ENCODE measurements at regions not wholly inside any gene's neighbourhood (a gene's known extent, or its start where the extent isn't known, plus 50 kb on each side); places are given as distances from the start of the nearest gene placed in this dataset.

GRCh38 chr12:91441246-91441645 lies 258.6 kb upstream of the DCN start:
- TF ChIP-seq JUND (IDR thresholded peaks at IDR 0.05) (no peak), CTCF (IDR thresholded peaks at IDR 0.05; ENCODE audit: low read depth, low read length, missing input control) (no peak), REST (IDR thresholded peaks at IDR 0.05) (no peak), MAX (IDR thresholded peaks at IDR 0.05) (no peak), ZBTB33 (IDR thresholded peaks at IDR 0.05) (no peak), YY1 (IDR thresholded peaks at IDR 0.05) (no peak), TAF1 (conservative IDR thresholded peaks at IDR 0.05) (no peak), ATF3 (IDR thresholded peaks at IDR 0.05) (no peak), SP1 (IDR thresholded peaks at IDR 0.05) (no peak), RAD21 (IDR thresholded peaks at IDR 0.05) (no peak), HNF4A (conservative IDR thresholded peaks at IDR 0.05) (no peak), RXRA (IDR thresholded peaks at IDR 0.05) (no peak), GABPA (IDR thresholded peaks at IDR 0.05 in 1 of 2, conservative IDR thresholded peaks at IDR 0.05 in 1 of 2) (no peak)

Data from liver (tissue), 3 donors.